MG63 (cell line): ENCODE measurements at regions not wholly inside any gene's neighbourhood (a gene's known extent, or its start where the extent isn't known, plus 50 kb on each side); places are given as distances from the start of the nearest gene placed in this dataset.
"Not testable (repeated sequence)": the region's sequence is repeated elsewhere in the genome, so short reads cannot be mapped to it uniquely, and the experiment has no call there.

Source experiments
- DNase-seq: peaks from one replicate; pipeline ENCODE4 v3.0.0-alpha.2; 2020
- H3K27me3 ChIP-seq: fragments of 250-450 bp; sonication (Bioruptor Pico); 2 replicates; pipeline ENCODE4 v1.5.1; 2020; ENCODE audit warnings: mild to moderate bottlenecking, moderate library complexity
- H3K36me3 ChIP-seq: fragments of 250-450 bp; sonication (Bioruptor Pico); 2 replicates; pipeline ENCODE4 v1.5.1; 2020; ENCODE audit warnings: mild to moderate bottlenecking, moderate library complexity
- H3K4me3 ChIP-seq: fragments of 250-450 bp; sonication (Bioruptor Pico); 2 replicates; pipeline ENCODE4 v1.5.1; 2020; ENCODE audit warnings: mild to moderate bottlenecking, moderate library complexity
- H3K9me3 ChIP-seq: fragments of 250-450 bp; sonication (Bioruptor Pico); 2 replicates; pipeline ENCODE4 v1.5.1; 2020; ENCODE audit warnings: mild to moderate bottlenecking, moderate library complexity

DNA sequence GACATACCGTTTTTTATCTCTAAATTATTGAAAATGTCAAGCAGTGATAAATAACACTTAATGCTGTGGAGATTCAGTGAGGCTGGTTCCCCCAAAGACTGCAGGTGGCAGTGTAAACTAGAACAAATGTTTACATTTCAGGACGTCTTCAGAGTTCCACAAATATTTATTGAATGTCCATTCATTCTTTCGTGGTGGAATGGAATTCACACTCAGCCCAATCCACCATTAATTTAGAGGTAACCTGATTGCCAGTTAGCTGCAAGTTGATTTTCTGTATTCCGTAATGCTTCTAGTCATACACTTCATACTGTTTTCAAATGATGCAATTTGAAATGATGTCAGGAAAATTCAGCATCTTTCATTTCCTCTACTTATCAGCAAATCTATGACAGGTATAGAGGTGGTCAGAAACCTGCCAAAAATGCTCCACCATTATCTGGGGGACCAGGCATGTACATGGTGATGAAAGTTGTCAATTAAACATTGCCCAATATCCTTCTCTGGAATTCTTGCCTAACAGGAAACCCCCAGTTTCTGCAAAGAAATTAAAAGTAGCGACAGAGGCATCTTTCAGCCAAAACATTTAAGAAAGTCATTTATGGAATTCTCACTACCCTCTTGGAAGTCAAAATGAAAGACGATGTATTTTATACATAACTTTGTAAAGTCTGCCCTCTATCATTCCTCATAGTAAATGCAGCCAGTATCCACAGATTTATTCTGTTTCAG, 94.3 kb upstream of the BMAL1 start:
- no peaks in the 10 kb centered on the region for H3K27me3 ChIP-seq
- H3K36me3 ChIP-seq, result no peaks in the 10 kb centered on the region
- H3K4me3 ChIP-seq, result no peak overlapping the region
- DNase-seq, result no peak
- H3K9me3 ChIP-seq, result peaks cover 15% of the 10 kb centered on the region

DNA sequence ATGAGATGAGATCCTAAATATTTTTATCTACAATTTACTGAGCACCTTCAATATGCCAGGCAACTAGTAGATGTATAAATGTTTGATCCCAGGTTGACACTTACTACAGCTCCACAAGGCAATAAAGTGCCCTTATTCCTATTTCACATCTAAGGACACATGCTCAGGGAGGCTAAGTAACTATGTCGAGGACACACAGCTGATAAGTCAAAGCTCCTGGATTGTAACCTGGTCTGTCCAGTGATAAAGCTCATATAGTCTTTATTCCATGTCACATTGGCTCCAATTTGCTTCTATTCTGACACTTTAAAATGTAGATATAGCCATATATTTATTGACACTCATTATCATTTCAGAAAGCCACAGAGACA, 93.8 kb upstream of the BMAL1 start:
- Histone ChIP-seq H3K27me3 (no peaks in the 10 kb centered on the region), H3K36me3 (no peaks in the 10 kb centered on the region), H3K9me3 (peaks cover 20% of the 10 kb centered on the region), H3K4me3 (no peak overlapping the region)
- DNase-seq, result no peak

DNA sequence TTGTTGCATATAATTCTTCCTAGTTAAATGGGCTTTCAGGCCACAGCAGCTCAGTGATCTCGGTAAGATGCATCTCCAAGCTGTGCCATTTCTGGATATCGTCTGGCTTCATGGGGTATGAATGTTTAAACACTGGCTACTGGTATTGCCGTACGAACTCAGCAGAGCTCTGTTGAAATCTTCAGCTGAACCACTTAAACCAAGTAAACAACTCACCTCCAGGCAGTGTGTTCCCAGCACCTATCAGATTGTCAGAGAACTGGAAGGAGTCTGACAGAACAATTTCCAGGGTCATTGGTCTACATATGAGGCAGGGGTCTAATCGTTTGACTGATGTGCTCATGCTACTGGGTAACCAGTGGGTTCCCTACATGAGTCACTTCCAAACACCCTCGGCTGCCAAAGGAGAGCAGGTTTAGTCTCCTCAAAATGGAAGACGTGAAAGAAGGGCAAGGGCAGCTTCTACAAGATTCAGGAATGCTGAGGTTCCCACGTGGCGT, 93.2 kb upstream of the BMAL1 start:
- Histone ChIP-seq H3K4me3 (no peak overlapping the region), H3K27me3 (no peaks in the 10 kb centered on the region), H3K36me3 (no peaks in the 10 kb centered on the region), H3K9me3 (peaks cover 21% of the 10 kb centered on the region)
- no peak for DNase-seq

DNA sequence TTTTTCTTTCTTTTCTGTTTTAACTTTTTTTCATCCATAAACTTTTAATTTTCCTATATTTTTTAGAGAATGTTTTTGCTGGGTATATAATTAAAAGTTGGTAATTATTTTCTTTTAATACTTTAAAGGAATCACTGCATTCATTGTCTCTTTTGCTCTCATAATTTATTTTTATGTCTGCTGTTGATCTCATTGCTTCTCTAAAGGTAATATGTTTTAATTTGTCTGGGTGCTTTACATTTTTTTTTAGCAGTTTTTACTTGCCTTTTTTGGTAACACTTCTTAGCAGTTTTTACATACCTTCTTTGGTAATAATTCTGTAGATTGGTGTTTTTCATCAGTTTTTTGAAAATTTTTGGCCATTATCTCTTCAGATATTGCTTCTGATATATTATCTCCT, 89.4 kb upstream of the BMAL1 start:
- Histone ChIP-seq H3K27me3 (no peaks in the 10 kb centered on the region), H3K36me3 (no peaks in the 10 kb centered on the region), H3K9me3 (peaks cover 23% of the 10 kb centered on the region), H3K4me3 (no peak overlapping the region)
- no peak for DNase-seq

DNA sequence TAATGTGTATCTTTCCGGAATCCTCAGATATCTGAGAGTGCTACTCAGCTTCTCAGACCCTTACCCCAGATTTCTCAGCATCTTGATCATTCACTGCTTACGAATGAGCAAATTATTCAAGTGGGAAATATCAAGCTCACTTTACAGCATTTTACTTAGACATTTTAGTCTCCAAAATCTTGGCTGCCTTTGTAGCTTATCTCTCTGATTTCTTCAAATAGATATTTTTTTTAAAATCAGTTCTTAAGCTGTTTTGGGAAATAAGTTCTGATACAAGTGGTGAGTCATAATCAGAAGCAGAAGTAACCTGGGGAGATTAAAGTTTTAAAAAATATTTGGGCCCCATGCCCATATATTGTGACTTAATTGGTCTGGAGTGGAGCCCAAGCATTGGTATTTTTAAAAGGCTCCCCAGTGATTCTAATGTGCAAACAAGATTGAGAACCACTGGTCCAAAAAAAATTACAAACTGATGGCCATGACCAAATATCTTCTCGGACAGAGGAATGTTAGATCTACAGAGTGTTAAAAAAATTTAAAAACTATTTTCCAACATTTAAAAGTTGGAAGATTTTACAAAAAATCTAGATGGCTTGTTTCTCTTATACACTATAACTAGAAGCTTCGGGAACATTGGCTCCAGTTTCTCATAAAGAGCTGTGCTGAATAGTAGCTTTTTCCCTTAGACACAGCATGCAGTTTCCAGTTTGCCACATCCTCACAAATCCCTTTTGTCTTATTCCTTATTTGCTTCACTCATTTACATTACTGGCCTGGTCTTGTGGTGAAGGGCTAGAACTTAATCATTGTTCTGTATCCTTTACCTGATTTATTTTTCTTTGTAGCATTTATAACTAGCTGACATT, 87.8 kb upstream of the BMAL1 start:
- Histone ChIP-seq H3K27me3 (no peaks in the 10 kb centered on the region), H3K9me3 (peaks cover 23% of the 10 kb centered on the region), H3K36me3 (no peaks in the 10 kb centered on the region), H3K4me3 (no peak overlapping the region)
- no peak for DNase-seq

DNA sequence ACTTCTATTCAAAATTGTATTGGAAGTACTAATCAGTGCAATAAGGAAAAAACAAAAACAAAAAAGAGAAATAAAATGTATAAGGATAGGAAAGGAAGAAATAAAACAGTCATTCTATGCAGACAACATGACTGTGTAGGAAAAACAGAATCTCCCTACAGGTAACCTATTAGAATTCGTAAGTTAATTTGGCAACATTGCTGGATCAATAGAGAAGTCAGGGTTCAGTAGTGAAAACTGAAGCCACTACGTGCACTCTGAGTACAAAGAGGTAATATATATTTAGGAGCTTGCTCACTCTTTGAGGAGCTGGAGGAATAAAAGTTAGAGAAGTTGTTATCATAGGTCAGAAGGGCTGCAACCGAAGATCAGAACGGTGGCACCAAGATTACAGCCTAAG, 84.0 kb upstream of the BMAL1 start:
- Histone ChIP-seq H3K27me3 (no peaks in the 10 kb centered on the region), H3K4me3 (no peak overlapping the region), H3K36me3 (no peaks in the 10 kb centered on the region), H3K9me3 (peaks cover 19% of the 10 kb centered on the region)
- no peak for DNase-seq

DNA sequence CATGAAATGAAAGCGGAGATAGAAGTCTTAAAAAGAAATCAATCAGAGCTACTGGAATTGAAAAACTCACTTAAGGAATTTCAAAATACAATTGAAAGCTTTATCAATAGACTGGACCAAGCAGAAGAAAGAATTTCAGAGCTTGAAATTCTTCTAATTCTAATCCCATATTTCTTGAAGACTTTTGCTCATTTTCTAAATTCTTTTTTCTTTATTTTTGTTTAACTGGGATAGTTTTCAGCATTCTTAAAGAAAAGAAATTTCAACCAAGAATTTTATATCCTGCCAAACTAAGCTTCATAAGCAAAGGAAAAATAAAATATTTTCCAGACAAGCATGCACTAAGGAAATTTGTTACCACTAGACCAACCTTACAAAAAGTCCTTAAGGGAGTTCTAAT, 80.2 kb upstream of the BMAL1 start:
- DNase-seq, H3K36me3 ChIP-seq, H3K4me3 ChIP-seq, H3K27me3 ChIP-seq: not testable (repeated sequence)
- H3K9me3 ChIP-seq, result peaks cover 16% of the 10 kb centered on the region

DNA sequence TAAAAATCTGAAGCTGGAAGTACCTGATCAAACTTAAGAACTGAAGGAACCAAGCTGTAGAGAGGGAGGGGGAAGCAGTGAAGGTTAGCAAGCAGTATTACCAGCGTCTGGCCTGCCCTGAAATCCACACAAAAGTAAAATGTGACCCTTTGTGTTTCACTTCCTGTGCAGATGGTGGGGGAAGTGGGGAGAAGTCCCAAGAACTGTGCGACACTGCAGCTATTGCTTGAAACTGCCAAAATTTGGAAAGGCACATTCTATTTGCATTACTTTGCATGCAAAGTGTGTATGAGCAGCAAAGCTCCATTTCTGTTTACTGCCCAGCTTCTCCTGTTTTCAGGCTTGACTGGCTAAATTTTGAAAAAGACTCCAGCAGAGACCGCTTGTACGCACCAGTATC, 72.1 kb upstream of the BMAL1 start:
- no peak for DNase-seq

DNA sequence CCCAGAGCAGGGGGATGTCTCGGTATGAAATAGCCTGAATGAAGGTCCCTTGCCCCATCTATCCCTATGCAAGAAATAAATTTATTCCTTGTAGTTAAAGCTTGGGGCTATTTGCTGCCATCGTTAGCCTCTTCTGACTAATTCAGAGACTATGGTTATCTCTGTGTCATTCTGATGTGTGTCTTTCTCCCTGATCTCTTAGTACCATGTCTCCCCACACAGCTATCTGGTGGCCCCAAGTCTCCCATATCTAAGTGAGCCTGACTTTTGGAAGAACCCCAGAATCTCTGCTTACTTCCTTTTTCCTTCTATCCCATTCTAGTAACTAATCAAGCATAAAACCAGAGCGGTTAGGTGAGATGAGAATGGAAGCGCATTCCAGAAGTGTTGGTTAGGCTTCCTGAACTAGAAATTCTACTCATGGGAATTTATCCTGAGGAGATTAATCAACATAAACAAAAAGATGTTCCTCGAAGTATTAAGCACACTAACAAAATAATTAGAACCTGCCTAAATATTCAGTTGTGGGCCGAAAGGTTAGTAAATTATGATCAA, 71.4 kb upstream of the BMAL1 start:
- no peaks in the 10 kb centered on the region for H3K27me3 ChIP-seq
- no peaks in the 10 kb centered on the region for H3K36me3 ChIP-seq
- no peaks in the 10 kb centered on the region; the same call in 1 of the 2 replicates for H3K9me3 ChIP-seq
- DNase-seq, result no peak
- H3K4me3 ChIP-seq, result no peak overlapping the region

More for the DNA sequence above, 72.1 kb upstream of the BMAL1 start:
- no peak overlapping the region for H3K4me3 ChIP-seq
- no peaks in the 10 kb centered on the region; the same call in 1 of the 2 replicates for H3K9me3 ChIP-seq
- no peaks in the 10 kb centered on the region for H3K36me3 ChIP-seq
- H3K27me3 ChIP-seq, result no peaks in the 10 kb centered on the region

DNA sequence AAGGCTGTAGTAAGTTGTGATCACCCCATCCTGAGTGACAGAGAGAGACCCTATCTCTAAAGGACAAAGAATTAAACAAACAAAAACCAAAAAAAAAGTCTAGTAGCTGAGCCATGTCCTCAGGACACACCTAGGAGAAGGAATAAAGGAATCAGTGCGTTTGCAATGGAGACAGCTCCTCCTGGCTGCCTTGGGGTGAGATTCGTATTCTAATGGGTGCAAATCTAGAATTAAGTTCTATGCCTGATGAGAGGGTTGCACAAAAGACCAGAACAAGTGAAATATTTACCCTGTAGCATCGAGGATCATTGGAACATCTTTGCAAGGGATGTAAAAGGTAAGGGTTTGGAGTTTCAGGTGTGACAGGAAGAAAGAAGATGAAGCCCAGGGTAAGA, 70.3 kb upstream of the BMAL1 start:
- no peak for DNase-seq
- H3K36me3 ChIP-seq, result no peaks in the 10 kb centered on the region
- no peaks in the 10 kb centered on the region for H3K9me3 ChIP-seq
- H3K4me3 ChIP-seq, result no peak overlapping the region
- H3K27me3 ChIP-seq, result no peaks in the 10 kb centered on the region

DNA sequence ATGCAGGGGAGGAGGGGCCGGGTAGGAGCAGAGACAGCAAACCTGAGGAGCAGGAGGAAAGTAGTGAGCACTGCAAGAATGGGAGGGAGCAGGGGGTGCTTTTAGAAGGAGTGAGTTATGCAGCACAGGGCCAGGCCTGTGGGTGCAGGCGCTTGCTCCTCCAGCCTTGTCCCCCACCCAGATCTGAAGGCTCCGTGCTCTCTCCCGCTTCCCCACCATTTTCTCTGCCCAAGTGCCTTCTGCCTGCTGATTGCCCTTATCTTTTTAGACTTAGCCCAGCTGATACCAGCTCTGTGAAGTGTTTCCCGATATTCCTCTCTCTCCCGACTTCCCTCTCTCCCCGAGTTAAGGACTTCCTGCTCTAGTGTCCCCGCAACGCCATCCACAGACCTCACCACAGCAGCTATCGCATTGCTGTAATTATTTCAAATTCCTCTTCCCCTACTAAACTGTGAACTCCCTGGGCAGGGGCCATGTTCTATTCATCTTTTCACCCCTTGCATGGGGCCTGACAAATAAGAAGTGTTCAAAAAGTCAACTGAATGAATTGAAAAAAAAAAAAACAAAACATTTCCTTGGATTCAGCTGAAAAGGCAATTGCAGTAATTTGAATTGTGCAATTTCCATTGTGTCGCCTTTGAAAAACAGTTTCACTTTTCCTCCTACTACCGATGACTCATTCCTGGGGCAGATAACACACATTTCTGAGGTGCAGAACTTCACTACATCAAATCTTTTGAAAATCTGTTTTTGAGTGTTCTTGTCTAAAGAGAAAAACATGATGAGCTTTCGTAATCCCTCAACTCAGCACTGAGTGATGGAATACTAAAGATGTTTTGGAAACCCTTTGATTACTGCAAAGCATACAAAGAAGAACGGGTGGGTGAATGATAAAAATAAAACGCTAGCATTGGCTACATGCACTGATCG, 69.7 kb upstream of the BMAL1 start:
- H3K9me3 ChIP-seq, result no peaks in the 10 kb centered on the region
- H3K4me3 ChIP-seq, result peak overlapping the region; percentile 19
- H3K36me3 ChIP-seq, result no peaks in the 10 kb centered on the region
- H3K27me3 ChIP-seq, result no peaks in the 10 kb centered on the region
- no peak for DNase-seq

DNA sequence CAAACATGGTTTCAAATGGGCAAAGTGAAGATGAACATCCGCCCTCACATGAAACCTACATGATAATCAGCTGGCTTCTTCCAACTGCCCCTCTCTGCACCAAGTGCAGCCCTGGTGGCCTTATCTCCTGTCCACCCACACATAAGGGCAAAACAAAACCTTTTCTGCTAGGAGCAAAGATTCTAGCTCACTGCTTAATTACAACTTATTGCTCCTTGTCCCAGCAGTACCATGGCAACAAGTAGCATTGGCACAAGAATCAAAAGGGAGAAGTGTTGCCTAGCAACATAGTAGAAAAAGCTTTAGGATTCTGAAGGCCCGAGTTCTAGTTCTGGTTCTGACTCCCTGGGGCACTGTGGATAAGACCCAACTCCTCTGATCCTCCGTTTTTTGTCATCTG, 68.7 kb upstream of the BMAL1 start:
- H3K9me3 ChIP-seq, result no peaks in the 10 kb centered on the region
- DNase-seq, result no peak
- no peaks in the 10 kb centered on the region for H3K27me3 ChIP-seq
- no peak overlapping the region for H3K4me3 ChIP-seq
- H3K36me3 ChIP-seq, result no peaks in the 10 kb centered on the region

DNA sequence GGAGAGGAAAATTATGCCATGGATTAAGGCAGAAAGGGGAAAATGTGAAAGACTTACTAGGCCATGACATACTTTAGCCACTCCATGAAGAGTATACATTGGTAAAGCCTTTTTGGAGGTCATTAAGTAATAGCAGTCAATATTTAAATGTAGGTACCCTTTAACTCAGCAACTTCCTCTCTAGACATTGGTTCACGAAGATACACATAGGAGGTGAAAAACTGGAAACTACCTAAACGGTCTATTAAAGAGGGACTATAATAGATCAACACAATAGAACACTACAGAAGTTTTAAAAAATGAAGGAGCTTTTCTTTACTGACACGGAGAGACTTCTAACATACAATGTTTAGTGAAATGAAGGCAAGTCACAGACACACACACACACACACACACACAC, 68.2 kb upstream of the BMAL1 start:
- H3K27me3 ChIP-seq, result no peaks in the 10 kb centered on the region
- DNase-seq, result no peak
- H3K36me3 ChIP-seq, result no peaks in the 10 kb centered on the region
- no peak overlapping the region for H3K4me3 ChIP-seq
- no peaks in the 10 kb centered on the region for H3K9me3 ChIP-seq

DNA sequence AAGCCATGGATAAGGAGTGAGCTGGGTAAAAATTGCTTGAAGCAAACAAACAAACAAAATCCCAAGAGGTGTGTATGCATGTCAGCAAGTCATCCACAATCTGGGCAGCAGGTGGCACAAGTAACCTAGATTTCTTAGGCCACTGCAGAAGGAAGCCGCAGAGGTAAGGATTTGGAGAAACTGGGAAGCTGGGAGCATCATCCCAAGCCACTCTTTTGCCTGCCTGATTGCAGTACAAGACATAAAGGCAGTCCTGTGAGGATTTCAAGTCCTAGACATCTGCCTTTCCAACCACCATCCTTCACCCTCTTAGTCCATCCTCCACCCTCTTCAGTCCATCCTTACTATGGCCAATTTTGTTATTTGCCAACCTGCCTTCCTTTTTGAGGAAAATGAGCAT, 67.2 kb upstream of the BMAL1 start:
- Histone ChIP-seq H3K27me3 (no peaks in the 10 kb centered on the region), H3K36me3 (no peaks in the 10 kb centered on the region), H3K9me3 (no peaks in the 10 kb centered on the region), H3K4me3 (no peak overlapping the region)
- DNase-seq, result peak; percentile 59

DNA sequence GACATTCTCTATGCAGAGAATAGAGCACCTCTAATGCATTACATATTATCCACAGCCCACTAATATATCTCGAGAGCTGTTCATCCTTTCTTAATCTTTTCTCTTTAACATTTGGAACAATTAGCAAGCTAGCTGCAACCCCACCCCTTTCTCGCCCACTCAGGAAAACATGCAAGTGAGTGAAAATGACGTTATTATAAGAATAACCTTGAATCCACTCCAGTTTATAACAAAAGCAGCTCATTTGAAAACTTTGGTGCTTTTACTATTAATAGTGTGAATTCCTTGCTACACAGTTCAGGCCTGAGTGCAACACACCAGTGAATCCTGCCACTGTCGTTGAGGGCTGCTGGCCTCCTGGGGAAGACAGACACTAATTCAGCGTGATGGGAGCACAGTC, 63.3 kb upstream of the BMAL1 start:
- Histone ChIP-seq H3K4me3 (no peak overlapping the region), H3K27me3 (no peaks in the 10 kb centered on the region), H3K36me3 (no peaks in the 10 kb centered on the region), H3K9me3 (no peaks in the 10 kb centered on the region)
- no peak for DNase-seq

DNA sequence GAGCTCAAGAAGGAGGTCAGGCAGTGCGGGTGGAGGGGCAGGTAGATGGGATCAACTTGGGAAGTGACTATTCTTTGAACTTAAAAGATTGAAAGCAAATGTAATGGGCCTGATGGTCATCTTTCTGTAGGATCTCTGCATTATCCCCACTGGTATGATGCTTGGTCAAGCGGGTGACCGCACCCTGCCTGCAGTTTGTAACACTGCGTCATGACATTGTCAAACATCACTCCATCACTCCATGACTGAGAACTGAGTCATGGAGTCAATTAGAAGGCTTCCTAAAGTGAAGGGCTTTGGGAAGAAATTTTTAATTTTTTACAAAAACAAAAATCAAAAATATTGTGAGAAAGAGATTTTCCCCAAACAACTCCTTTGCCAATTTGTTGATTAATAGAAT, 62.4 kb upstream of the BMAL1 start:
- DNase-seq, result peak; percentile 65
- H3K9me3 ChIP-seq, result no peaks in the 10 kb centered on the region
- no peak overlapping the region for H3K4me3 ChIP-seq
- H3K27me3 ChIP-seq, result no peaks in the 10 kb centered on the region
- H3K36me3 ChIP-seq, result no peaks in the 10 kb centered on the region
